ENCODE measurements at regions not wholly inside any gene's neighbourhood (a gene's known extent, or its start where the extent isn't known, plus 50 kb on each side); places are given as distances from the start of the nearest gene placed in this dataset.

DNA sequence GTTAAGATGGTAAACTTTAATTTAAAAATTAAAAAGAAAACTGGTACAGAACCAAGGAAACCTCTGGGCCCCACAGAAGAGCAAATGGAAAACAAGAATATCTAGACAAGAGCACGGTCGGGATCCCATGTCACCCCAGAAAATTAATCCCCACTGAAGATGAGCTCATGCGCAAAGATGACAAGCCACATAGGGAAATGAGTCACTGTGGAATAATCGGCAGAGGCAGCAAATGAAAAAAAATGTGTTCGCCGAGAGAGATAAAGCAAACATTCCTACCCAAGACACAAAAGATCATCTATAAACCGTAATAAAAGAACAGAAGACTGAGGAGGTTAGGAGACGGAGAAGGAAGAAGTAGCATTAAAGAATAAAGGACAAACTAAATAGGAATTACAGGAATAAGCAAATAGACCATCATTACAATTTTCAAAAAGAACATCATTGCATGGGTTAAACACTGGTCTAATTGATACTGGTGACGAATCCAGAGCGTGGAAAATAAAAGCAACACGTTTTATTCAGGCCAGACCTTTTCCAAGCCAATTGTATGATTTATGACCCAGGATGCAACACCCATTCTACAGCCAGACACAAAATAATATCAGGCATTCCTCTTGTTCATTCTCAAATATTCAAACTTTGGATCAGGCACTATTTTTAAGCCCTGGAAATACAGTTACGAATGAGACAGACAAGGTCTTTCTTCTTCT, 138.0 kb upstream of the ARID1B start:
- no peak for DNase-seq (ENCODE audit: low read depth)
- TF ChIP-seq, protein P1, sequence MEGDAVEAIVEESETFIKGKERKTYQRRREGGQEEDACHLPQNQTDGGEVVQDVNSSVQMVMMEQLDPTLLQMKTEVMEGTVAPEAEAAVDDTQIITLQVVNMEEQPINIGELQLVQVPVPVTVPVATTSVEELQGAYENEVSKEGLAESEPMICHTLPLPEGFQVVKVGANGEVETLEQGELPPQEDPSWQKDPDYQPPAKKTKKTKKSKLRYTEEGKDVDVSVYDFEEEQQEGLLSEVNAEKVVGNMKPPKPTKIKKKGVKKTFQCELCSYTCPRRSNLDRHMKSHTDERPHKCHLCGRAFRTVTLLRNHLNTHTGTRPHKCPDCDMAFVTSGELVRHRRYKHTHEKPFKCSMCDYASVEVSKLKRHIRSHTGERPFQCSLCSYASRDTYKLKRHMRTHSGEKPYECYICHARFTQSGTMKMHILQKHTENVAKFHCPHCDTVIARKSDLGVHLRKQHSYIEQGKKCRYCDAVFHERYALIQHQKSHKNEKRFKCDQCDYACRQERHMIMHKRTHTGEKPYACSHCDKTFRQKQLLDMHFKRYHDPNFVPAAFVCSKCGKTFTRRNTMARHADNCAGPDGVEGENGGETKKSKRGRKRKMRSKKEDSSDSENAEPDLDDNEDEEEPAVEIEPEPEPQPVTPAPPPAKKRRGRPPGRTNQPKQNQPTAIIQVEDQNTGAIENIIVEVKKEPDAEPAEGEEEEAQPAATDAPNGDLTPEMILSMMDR (IDR thresholded peaks at IDR 0.05; ENCODE audit: insufficient read depth, low read depth, low read length, missing control alignments): no peak
- no peak overlapping the region for H3K4me3 ChIP-seq (ENCODE audit: low read depth, low read length)

DNA sequence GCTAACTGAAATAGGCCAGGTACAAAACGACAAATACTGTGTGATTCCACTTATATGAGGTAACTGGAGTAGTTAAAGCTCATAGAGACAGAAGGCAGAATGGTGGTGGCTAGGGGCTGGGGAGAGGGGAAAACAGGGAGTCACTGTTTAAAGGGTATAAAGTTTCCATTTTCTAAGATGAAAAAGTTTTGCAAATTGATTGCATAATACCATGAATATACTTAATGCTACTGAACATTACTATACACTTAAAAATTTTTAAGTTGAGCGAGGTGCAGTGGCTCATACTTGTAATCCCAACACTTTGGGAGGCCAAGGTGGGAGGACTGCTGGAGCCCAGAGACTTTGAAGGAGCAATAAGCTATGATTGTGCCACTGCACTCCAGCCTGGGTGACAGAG, 138.6 kb upstream of the ARID1B start:
- no peak for DNase-seq (ENCODE audit: low read depth)
- TF ChIP-seq, protein P1 (IDR thresholded peaks at IDR 0.05; ENCODE audit: insufficient read depth, low read depth, low read length, missing control alignments): no peak
- no peak overlapping the region for H3K4me3 ChIP-seq (ENCODE audit: low read depth, low read length)

DNA sequence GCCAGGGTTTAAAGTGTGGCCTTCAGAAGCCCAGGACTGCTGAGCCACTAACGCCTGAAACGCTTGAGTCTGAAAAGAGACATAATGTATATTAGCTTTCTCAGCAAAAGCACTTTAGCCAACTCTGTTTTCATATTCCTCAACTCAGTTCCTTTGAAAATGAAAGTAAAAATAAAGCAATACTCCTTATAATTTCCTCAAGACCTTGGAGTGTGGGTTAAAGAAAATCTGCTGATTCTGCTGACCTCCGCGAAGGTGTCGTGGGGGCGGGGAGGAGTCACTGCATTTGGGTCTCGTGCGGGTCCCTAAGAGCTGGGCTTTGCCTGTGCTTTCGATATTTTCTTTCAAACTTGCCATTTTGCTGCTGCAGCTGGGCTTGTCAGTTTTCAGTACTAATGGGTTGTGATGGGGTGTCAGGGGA, 142.2 kb upstream of the ARID1B start:
- peak; percentile 54 for DNase-seq (ENCODE audit: low read depth)
- peak overlapping the region; percentile 51 for H3K4me3 ChIP-seq (ENCODE audit: low read depth, low read length)
- TF ChIP-seq, protein P1 (IDR thresholded peaks at IDR 0.05; ENCODE audit: insufficient read depth, low read depth, low read length, missing control alignments): no peak

DNA sequence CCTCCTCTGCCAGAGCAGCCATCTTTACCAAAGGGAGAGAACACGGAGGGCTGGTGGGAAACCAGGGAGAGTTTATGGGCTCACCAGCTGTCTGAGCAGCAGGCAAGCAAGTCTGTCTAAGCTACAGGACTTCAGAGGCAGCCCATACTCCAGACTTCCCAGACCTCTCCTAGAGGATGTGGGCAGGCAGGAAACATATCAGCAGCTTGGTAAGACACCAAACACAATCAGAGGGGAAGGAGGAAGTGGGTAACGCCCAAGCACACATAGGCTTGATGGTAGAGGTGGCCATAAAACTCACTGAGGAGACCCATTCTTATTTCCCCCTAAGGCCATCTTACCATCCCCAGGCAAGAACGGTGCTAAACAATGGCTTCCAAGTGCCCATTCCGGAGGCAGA, 143.1 kb upstream of the ARID1B start:
- TF ChIP-seq, protein P1 (IDR thresholded peaks at IDR 0.05; ENCODE audit: insufficient read depth, low read depth, low read length, missing control alignments): no peak
- no peak overlapping the region for H3K4me3 ChIP-seq (ENCODE audit: low read depth, low read length)
- peak; percentile 22 for DNase-seq (ENCODE audit: low read depth)

DNA sequence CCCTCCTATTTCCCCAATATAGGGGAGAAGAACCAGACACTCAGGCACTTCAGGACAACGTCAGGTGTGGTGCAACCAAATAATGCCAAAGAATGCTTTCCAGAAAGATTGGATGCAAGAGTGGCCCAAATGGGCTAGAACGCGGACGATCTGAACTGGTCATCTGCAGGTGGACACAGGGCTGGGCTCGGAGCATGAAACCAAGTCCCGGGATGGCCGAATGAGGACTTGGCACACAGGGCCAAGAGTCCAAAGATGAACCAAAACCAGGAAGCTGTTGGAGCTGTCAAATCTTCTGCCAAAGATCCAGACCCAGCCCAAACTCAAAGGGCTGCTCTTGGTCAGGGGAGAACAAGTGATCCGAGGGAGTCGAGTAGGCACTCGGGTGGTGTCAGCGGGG, 143.9 kb upstream of the ARID1B start:
- DNase-seq (ENCODE audit: low read depth): no peak
- TF ChIP-seq, protein P1 (IDR thresholded peaks at IDR 0.05; ENCODE audit: insufficient read depth, low read depth, low read length, missing control alignments): no peak
- no peak overlapping the region for H3K4me3 ChIP-seq (ENCODE audit: low read depth, low read length)

DNA sequence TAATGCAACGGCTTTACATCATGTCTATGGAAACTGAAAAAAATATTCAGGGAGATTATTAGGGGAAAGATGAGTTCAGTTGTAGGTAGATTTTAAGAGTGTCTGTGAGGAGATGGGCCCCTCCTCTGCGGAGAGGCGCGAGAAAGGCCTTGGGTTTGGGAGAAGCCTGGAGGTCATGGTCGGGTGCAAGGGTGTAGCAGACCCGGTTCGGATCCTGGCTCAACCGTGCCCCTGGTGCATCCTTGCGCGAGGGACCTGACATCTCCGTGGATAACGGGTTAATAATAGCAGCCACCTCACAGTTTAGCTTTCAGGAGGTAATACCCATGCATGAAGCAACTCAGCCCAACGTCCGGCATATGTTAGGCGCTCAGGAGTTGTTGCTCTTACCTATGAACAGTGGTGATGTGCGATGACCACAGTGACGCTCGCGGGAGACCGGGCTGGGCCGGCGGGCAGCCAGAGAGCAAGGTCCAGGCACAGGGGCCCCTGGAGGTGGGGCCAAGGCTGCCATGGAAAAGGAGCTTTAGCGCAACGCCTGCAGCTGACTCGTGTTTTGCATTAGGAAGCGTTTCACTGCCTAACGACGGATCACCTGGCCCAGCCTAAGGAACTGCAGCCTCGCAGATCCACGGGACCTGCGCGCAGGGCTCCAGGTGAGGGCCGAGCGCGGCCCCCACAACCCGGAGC, 146.4 kb upstream of the ARID1B start:
- TF ChIP-seq, protein P1 (IDR thresholded peaks at IDR 0.05; ENCODE audit: insufficient read depth, low read depth, low read length, missing control alignments): no peak
- no peak for DNase-seq (ENCODE audit: low read depth)
- H3K4me3 ChIP-seq (ENCODE audit: low read depth, low read length): no peak overlapping the region
